GM18861 (cell line): ENCODE measurements at regions not wholly inside any gene's neighbourhood (a gene's known extent, or its start where the extent isn't known, plus 50 kb on each side); places are given as distances from the start of the nearest gene placed in this dataset.

Experiments used
- ATAC-seq: cut with Tn5 transposase; IDR thresholded peaks from one replicate; pipeline ENCODE4 v1.9.1; 2021; ENCODE audit not compliant: unreplicated experiment

DNA sequence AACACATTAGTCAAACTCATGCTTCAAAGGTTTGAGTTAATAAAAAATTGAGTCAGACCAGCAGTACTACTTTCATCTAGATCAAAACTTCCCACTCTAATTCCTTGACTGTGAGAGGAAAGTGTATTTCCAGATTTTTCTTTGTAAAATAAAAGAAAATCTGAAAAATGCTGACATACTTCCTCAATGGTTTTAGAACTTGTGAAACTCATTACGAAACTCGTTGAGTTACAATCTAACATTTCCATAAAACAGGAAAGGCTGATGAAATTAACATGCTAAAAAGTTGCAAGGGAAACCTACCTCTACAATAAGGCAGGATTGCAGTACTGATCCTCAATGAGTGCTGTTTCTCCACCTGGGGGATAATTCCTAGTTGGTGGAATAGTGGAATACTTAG, 217.8 kb upstream of the HCCS start:
- no peak for ATAC-seq

DNA sequence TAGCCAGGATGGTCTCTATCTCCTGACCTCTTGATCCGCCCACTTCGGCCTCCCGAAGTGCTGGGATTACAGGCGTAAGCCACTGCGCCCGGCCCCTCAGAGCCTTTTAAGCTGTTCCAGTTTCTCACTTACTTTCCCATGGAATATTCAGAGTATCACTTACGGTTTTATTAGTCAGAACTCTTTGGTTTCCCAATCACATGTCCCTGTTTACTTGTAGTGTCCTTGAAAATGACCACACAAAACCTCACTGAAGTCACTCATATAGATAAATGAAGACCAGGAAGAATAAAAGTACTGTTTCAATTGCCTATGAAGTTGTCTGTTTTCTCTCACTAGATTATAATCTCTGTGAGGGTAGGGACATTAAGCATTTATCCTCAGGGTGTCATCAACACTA, 217.2 kb upstream of the HCCS start:
- no peak for ATAC-seq

DNA sequence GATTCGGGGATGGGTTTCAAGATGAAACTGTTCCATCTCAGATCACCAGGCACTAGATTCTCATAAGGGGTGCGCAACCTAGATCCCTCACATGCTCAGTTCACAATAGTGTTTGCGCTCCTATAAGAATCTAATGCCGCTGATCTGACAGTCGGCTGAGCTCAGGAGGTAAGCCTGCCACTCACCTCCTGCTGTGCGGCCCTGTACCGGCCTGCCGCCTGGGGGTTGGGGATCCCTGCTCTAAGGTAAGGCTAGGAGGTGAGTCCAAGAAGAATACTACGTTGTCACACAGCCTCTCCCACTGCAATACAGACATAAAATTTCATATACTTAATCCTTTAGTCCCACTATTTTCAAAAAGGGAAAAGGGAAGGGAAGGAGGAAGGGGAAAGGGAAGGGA, 213.4 kb upstream of the HCCS start:
- ATAC-seq: no peak

DNA sequence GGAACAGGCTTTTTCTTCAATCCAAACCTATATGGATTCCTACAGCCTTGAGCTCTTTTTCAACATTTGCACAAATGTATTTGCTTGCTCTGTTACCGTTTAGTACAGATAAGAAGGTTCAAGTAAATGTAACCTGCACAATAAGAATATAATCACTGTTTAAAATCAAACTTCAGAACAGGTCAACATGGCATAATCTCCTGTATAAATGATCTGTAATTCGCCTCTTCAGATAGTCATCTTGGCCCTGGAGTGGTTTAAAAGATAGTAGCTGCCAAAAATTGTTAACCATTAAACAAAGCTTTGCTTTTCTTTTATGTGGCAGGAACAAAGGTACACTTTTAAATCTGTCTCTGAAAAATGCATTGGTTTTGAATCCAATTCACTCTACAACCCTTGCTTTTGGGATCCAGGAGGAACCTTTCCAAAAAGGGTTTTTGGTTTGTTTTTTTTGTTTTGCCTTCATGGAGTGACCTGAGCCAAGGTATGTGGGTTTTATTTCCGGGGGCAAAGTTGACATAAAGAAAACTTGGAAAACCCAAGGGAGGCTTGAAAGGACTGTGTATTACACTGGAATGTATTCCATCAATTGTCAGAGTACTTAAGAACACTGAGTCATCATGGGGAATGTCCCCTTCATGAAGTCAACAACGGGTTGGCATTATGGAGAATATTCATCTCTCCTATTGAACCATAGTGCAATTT, 210.4 kb upstream of the HCCS start:
- no peak for ATAC-seq

DNA sequence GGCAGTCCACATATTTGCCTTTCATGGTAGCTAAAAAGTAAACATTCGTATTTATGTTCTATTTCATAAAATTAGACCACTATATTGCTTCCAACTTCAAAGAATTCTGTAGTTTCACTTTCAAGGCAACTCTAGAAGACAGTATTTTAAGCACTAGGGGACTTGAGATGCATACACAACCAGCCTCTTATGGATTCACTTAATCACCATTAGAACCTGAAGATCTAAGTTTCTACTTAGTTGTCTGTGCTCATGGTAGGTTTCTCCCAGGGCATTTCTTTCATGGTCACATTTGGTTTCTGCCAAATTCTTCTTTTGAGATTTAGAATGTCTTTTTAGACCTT, 209.9 kb upstream of the HCCS start:
- no peak for ATAC-seq

DNA sequence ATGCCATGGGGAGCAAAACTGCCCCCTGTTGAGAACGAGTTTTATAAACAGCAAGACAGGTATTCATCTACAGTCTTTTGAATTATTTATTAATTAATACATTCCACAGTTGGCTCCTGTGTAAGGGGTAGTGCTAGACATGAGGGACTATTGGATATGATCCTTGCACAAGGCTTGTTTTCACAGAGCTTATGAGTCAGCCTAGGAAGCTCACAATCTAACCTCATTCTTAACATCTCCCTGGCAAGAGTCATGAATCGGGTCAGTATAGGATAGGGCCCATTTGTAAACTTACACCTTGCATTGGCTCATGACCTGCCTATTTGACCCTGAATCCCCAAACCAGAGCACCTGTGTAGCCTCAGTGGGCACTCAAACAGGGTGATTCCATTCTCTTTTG, 209.1 kb upstream of the HCCS start:
- ATAC-seq: no peak

GRCh38 chrX:10903523-10903922, 207.6 kb upstream of the HCCS start:
- ATAC-seq: no peak

DNA sequence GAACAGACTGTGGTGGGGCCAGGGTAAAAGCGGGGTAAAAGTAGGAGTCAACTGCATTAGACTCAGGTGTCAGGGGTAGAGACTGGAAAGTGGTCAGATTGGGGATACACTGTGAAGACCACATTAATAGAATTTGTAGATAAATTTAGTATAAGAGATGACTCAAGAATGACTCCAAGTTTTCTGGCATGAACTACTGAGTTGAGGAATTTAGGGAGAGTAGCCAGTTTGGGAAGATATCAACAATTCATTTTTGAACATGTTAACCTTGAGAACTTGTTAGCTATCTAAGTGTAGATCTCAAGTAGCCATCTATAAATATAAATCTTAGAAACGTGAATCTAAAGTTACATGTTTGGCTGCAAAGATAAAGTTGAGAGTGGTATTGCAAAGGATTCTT, 206.9 kb upstream of the HCCS start:
- ATAC-seq: no peak

- ATAC-seq: no peak
These were observed 204.3 kb upstream of the HCCS start for GRCh38 chrX:10906866-10907265.

DNA sequence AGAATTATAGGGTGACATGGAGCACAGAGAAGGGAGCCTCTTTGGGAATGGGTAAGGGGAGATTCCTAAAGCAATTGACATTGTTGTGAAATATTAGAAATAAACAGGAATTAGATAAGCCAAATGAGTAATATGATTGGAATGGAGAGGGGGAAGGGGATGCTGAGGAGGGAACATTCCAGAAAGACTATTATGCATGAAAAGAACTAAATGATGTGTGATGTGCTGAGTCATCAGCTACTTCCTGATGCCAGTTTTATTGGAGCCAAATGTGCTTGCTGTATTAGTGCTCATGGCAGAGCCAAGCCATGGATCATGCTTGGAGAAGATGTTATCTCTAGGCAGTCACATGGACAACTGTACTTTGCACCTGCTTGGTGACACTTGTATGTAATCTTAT, 189.0 kb upstream of the HCCS start:
- ATAC-seq: no peak

- no peak for ATAC-seq
These were observed 188.3 kb upstream of the HCCS start for GRCh38 chrX:10922835-10923234.

GRCh38 chrX:10923466-10923865, 187.7 kb upstream of the HCCS start:
- no peak for ATAC-seq

DNA sequence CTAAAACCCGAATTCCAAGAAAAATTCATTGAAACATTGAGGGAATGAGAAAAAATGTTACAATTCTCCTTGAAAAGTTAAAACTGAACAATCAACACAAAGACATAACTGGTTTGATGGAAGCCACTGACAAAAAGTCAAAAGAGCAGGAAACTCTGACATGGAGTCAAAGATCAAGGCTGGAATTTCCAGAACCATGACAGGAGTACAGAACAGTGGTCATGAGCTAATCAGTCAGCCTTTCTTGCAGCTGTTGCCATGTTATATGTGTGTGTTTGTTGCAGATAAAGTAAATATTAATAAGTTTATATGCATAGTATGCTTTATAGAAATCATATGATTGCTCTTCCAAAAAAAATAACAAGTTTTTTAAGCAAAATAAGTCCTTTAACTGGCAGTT, 184.7 kb upstream of the HCCS start:
- no peak for ATAC-seq

DNA sequence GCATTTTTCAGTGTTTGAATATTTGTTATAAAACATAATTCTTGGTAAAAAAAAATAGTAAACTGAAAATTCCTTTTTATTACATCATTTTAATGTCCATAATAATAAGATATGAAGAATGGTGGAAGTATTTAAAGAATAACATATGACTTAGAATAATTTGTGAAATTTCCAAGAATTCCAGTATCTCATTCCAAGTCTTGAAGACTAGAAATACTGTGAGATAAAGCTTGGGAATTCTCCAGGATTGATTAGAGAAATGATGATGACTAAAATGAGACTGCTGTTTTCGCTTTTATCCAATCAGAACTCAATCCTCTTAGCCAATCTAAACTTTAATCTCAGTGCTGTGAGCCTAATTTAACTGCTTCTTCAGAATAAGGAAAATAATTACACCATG, 184.2 kb upstream of the HCCS start:
- no peak for ATAC-seq

DNA sequence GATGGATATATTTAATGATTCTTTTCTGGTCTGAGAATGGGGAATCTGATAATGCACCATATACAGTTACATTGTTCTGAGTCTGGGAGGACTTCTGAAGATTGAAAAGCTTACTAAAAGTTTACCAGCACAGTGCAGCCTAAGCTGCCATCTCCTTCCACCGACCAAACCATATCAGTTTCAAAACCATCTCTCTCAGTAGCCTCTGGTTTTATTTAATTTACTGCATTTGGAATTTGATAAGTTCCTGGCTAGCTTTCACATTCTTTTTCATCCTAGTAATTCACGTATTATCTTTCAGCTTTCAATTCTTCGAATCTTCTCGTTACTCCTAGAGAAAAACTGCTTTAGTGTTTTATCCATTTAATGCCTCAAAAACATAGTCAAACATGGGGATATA, 181.4 kb upstream of the HCCS start:
- ATAC-seq: no peak

GRCh38 chrX:10930151-10930550, 181.0 kb upstream of the HCCS start:
- ATAC-seq: no peak

- ATAC-seq: no peak
These were observed 179.2 kb upstream of the HCCS start for GRCh38 chrX:10931976-10932375.

GRCh38 chrX:10932842-10933440, 178.2 kb upstream of the HCCS start:
- no peak for ATAC-seq

DNA sequence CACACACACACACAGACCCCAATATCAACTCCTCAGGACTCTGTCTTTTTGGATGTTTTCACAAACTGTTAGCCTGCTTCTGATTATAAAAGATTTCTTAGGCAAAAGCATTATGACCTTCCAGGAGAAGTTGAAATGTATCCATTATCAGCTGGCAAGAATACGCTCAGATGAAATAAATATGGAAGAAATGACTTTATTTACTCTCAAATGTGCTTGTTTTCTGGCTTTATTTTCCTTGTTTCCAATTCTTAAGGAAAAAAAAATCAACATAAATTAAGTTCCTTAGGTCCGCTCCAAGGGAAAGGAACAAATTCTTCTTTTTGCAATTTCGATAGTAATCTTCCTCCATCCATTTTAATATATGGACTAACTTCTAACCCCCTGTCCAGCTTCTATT, 175.6 kb upstream of the HCCS start:
- no peak for ATAC-seq

DNA sequence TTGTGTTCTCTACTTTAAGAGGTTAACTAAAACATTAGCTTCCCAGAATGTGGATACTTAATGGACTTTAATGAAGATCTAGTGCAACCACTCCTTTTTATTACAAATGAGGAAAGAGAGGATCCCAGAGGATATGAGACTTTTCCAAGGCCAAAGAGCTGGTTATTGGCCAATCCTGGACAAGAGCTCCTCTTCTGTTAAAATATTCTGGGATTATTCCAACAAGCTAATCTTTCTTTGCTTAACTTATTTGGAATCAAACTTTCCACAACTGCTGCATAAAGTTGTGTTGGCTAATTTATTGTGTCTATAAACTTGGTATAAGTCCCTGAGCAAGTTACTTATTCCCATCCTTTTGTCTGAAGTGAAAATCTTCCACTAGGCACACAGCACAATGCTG, 174.2 kb upstream of the HCCS start:
- ATAC-seq: no peak

- no peak for ATAC-seq
These were observed 172.7 kb upstream of the HCCS start for GRCh38 chrX:10938365-10938923.

- ATAC-seq: no peak
These were observed 171.7 kb upstream of the HCCS start for GRCh38 chrX:10939424-10939823.
